Stomach smooth muscle (tissue), 2 donors: ENCODE measurements at regions not wholly inside any gene's neighbourhood (a gene's known extent, or its start where the extent isn't known, plus 50 kb on each side); places are given as distances from the start of the nearest gene placed in this dataset.

ENCODE experiments used
- H3K27ac ChIP-seq: one replicate; pipeline ENCODE4 v1.7.0; 2013; ENCODE audit warnings: mild to moderate bottlenecking, low read length, inconsistent platforms
- H3K27me3 ChIP-seq, 2 donors: one replicate each; pipeline ENCODE4 v1.7.0; 2013; ENCODE audit warnings: low read length in 2 of 2; ENCODE audit not compliant: insufficient read depth in 2 of 2, control insufficient read depth in 1 of 2
- H3K36me3 ChIP-seq, 2 donors: one replicate each; pipeline ENCODE4 v1.7.0; 2013; ENCODE audit warnings: low read length in 2 of 2; ENCODE audit not compliant: control insufficient read depth in 2 of 2, insufficient read depth in 2 of 2
- H3K4me1 ChIP-seq: one replicate; pipeline ENCODE4 v1.7.0; 2013; ENCODE audit warnings: low read length; ENCODE audit not compliant: control insufficient read depth, insufficient read depth
- H3K4me3 ChIP-seq, 2 donors: one replicate each; pipeline ENCODE4 v1.7.0; 2013; ENCODE audit warnings: low read length in 2 of 2
- H3K9ac ChIP-seq, 2 donors: one replicate each; pipeline ENCODE4 v1.7.0; 2013; ENCODE audit warnings: low read length in 2 of 2, mild to moderate bottlenecking in 1 of 2
- H3K9me3 ChIP-seq, 2 donors: one replicate each; pipeline ENCODE4 v1.7.0; 2013; ENCODE audit warnings: low read length in 2 of 2; ENCODE audit not compliant: control insufficient read depth in 2 of 2
- donor health status: healthy.
- donor health status: Pancreatic carcinoma.

GRCh38 chr21:28442085-28442484 is 550.6 kb downstream of the LTN1 start:
- Histone ChIP-seq H3K27me3 (no peaks in the 10 kb centered on the region), H3K9me3 (no peaks in the 10 kb centered on the region), H3K4me1 (no peaks in the 10 kb centered on the region), H3K27ac (no peak overlapping the region), H3K36me3 (no peaks in the 10 kb centered on the region), H3K4me3 (no peak overlapping the region), H3K9ac (no peak overlapping the region)

DNA sequence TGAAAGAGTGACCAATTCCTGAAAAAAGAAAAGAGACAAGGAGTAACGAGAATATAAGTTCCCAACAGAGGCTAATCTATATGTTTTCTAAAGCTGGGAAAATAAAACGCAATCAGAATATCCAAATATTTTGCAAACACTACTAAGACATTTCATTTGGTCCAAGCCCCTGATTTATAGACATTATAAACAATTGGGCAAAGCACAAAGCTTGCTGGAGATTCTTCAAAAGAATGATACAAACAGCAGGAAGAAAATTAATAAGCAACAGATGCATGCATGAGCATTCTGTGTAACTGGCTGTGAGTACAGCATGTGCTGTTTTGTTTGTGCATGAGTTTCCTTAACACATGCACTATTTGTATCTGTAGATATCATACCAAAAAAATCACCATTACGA is 552.9 kb downstream of the LTN1 start:
- Histone ChIP-seq H3K9ac (no peak overlapping the region), H3K27me3 (no peaks in the 10 kb centered on the region), H3K9me3 (no peaks in the 10 kb centered on the region), H3K4me3 (no peak overlapping the region), H3K36me3 (no peaks in the 10 kb centered on the region), H3K27ac (no peak overlapping the region), H3K4me1 (no peaks in the 10 kb centered on the region)

DNA sequence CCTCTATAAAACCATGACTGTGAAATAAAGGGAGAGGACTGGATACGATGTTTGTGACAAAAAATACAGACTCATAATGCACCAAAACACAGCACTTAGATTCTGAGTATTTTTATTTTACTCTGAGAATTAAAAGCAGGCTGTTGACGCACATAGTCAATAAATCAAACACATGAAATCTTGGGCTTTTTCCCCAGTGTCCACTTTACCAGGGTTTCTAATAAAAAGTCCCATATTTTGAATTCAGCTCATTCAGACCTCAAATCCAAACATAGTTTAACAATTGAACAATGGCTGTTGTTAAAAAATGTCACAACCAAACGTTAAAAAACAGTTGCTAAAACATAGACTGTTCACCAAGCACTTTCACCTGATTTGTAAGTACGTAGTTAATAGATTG is 553.4 kb downstream of the LTN1 start:
- no peak overlapping the region for H3K27ac ChIP-seq
- no peak overlapping the region for H3K4me3 ChIP-seq
- no peaks in the 10 kb centered on the region for H3K4me1 ChIP-seq

GRCh38 chr21:28437061-28437460 is 555.6 kb downstream of the LTN1 start:
- Histone ChIP-seq H3K9me3 (no peaks in the 10 kb centered on the region), H3K9ac (no peak overlapping the region), H3K36me3 (no peaks in the 10 kb centered on the region), H3K4me3 (no peak overlapping the region), H3K27ac (no peak overlapping the region), H3K4me1 (no peaks in the 10 kb centered on the region), H3K27me3 (no peaks in the 10 kb centered on the region)

More for the DNA sequence above, 553.4 kb downstream of the LTN1 start:
- H3K9me3 ChIP-seq = no peaks in the 10 kb centered on the region
- H3K9ac ChIP-seq = no peak overlapping the region
- H3K36me3 ChIP-seq = no peaks in the 10 kb centered on the region
- H3K27me3 ChIP-seq = no peaks in the 10 kb centered on the region

DNA sequence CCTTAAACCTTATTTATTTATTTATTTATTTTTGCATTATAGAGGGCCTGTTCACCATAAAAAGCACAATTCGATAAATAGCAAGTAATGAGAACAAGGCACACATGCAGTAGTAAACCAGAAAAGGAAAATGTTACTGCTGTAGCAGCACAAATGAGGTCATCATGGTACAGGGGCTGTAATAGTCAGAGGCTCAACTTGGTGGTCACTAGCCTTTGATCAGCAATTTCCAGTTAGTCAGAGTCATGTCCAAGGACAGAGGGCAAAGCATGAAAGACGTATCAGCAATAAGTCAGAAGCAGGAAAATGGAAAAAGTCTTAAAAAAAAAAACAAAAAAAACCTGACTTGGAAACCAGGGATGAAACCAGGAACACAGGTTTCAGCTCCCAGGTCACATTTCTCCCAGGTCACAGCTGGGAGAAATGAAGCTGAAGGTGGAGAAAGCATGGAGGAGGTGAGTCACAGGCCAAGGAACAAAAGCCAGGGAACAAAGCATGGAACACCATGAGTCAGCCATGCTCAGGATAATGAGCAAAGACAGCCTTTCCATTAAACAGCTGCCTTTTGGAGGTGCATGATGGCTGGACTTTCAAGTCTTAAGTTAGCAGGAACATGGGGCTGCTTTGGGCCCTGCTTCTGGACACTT is 556.3 kb downstream of the LTN1 start:
- no peaks in the 10 kb centered on the region for H3K4me1 ChIP-seq
- no peaks in the 10 kb centered on the region for H3K9me3 ChIP-seq
- H3K36me3 ChIP-seq = no peaks in the 10 kb centered on the region
- no peak overlapping the region for H3K9ac ChIP-seq
- H3K4me3 ChIP-seq = no peak overlapping the region
- no peaks in the 10 kb centered on the region for H3K27me3 ChIP-seq
- H3K27ac ChIP-seq = no peak overlapping the region

GRCh38 chr21:28431527-28432200 is 561.0 kb downstream of the LTN1 start:
- Histone ChIP-seq H3K27me3 (no peaks in the 10 kb centered on the region), H3K9ac (no peak overlapping the region), H3K4me3 (no peak overlapping the region), H3K27ac (no peak overlapping the region), H3K36me3 (no peaks in the 10 kb centered on the region), H3K4me1 (no peaks in the 10 kb centered on the region), H3K9me3 (no peaks in the 10 kb centered on the region)

DNA sequence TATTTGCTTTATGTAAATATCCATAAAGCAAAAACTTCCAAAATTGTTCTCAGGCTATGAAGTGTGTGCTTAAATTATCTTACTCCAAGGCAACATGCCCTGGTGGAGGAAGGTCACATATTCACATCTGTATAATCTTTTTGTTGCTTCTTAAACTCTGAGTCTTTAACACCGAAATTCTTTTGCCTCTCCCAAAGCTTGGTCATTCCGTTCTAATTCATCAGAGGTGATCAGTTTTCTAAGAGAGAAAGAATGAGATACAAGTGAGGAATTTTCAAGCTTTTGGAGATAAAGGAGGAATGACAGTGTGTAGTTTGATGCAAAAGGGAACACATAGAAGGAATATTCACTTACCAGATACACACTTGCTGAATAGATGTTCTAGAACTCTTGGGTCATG is 561.7 kb downstream of the LTN1 start:
- H3K27me3 ChIP-seq = no peaks in the 10 kb centered on the region
- H3K4me3 ChIP-seq = no peak overlapping the region
- no peak overlapping the region for H3K27ac ChIP-seq
- no peaks in the 10 kb centered on the region for H3K4me1 ChIP-seq
- no peak overlapping the region for H3K9ac ChIP-seq
- H3K9me3 ChIP-seq = no peaks in the 10 kb centered on the region
- no peaks in the 10 kb centered on the region for H3K36me3 ChIP-seq

DNA sequence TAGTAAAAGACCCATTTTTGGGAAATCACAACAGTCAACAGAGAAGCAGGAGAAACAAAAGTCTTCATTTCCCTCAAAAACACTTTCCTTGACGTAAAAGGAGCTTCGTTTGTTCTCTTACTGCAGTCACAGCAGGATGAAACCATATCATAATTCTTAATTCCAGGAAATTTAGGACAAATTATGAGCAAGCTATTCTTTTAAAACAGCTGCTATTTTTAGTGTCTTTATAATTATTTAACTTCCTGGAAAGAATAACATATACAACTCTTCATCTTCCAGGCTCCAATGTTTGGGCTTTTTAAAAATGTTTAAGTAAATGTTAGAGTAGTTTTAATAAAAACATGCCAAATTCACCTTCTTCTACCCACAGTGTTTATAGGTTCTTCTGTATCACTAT is 563.5 kb downstream of the LTN1 start:
- H3K9me3 ChIP-seq = no peaks in the 10 kb centered on the region
- H3K4me3 ChIP-seq = no peak overlapping the region
- no peaks in the 10 kb centered on the region for H3K27me3 ChIP-seq
- no peaks in the 10 kb centered on the region for H3K4me1 ChIP-seq
- no peaks in the 10 kb centered on the region for H3K36me3 ChIP-seq
- H3K27ac ChIP-seq = no peak overlapping the region
- H3K9ac ChIP-seq = no peak overlapping the region

GRCh38 chr21:28427394-28428022 is 565.2 kb downstream of the LTN1 start:
- no peaks in the 10 kb centered on the region for H3K4me1 ChIP-seq
- H3K27ac ChIP-seq = no peak overlapping the region
- H3K4me3 ChIP-seq = no peak overlapping the region
- H3K9me3 ChIP-seq = no peaks in the 10 kb centered on the region
- no peak overlapping the region for H3K9ac ChIP-seq
- H3K27me3 ChIP-seq = no peaks in the 10 kb centered on the region
- H3K36me3 ChIP-seq = no peaks in the 10 kb centered on the region

DNA sequence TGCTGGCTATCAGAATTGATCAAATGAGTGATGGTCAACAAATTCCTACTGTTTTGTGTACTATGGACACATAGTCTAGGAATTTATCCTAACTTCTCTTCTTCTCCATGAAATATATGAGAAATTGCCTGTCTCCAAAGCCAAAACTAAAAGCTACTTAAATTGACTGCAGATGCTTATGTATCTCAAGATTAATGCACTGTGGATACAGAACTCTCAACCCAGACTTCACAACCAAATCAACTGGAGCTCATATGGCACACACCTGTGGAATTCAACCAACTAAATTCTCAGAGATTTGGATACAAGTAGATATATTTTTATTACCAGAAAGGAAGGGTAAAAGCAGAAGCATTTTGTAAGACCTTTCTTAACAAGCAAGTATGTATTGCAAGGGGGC is 566.1 kb downstream of the LTN1 start:
- no peaks in the 10 kb centered on the region for H3K36me3 ChIP-seq
- no peaks in the 10 kb centered on the region for H3K4me1 ChIP-seq

More for the DNA sequence above, 566.1 kb downstream of the LTN1 start:
- H3K9me3 ChIP-seq = no peaks in the 10 kb centered on the region
- H3K4me3 ChIP-seq = no peak overlapping the region
- no peak overlapping the region for H3K27ac ChIP-seq
- no peak overlapping the region for H3K9ac ChIP-seq
- no peaks in the 10 kb centered on the region for H3K27me3 ChIP-seq
